HG03139 (cell line): ENCODE measurements at regions not wholly inside any gene's neighbourhood (a gene's known extent, or its start where the extent isn't known, plus 50 kb on each side); places are given as distances from the start of the nearest gene placed in this dataset.
A peak's percentile ranks its signal among the peaks of the same experiment; 100 is the strongest.

Experiments used
- ATAC-seq: cut with Tn5 transposase; IDR thresholded peaks from one replicate; pipeline ENCODE4 v1.9.1; 2021; ENCODE audit not compliant: unreplicated experiment

DNA sequence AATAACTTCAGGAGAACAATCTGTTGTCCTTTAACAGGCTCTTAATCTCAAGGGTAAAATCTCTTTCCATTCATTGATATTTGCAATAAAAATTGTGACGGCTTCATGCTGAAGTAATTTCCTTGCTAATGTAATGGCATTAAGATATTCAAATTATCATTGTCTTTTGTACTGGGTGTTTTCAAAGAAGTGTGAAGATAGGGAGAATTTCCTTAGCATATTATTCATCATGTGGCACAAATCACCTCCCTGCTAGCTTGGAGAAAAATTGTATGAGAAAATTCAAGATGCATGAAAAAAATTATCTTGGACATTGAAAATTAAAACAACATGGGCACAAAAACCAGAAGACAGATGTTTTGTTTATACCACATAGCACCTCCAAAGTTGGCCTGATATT, 63.6 kb upstream of the ARID2 start:
- ATAC-seq: no peak

DNA sequence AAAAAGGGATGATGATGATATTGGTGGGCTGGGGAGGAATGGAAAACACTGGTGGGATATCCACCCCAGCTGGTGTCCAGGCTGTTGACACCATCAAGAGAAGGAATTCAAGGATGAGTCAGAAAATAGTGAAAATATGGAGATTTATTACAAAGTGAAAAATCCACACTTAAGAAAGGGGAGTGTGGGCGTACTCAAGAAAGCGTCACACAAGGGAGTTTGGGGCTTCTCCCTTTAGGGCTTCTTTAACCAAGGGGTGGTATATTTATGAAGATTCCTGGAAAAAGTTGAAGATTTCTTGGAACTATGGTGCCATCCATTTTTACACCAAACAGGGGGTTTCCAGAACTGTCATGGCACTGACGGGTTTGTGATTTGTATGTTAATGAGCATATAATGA, 63.1 kb upstream of the ARID2 start:
- no peak for ATAC-seq

DNA sequence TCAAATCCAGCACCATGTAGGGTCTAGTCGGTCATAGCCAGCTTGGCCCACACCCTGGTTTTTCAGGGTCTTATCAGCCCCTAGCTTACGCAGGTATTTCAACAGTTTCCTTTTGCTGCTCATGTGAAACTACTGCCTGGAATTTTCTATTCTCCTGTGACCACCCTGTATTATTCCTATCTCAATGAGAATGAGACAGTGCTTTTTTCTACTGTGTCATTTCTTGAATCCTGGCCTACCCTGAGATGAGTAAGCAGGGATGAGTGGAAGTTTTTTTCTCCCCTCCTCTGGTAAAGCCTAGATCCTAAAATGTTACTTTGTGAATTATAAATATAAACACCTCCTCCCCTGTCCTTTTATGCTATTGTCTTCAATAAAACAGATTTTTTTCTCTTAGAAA, 62.7 kb upstream of the ARID2 start:
- ATAC-seq: no peak

DNA sequence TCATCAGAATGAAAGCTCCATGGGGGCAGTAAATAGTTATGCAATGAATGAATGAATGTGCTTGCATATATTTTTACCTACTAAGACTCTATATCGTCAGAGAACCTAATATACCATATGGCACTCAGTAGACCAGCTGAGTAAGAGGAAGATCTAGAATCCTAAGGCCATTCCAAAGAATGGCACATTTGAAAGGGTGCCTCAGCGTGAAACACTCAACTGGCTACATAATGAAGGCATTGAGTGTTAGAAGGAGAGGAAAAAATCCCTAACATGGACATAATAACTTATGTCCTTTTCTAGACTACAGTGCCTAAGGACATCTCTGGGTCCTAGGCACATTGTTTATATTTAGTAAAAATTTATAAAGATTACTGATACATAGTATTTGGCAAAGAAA, 61.7 kb upstream of the ARID2 start:
- ATAC-seq: no peak

DNA sequence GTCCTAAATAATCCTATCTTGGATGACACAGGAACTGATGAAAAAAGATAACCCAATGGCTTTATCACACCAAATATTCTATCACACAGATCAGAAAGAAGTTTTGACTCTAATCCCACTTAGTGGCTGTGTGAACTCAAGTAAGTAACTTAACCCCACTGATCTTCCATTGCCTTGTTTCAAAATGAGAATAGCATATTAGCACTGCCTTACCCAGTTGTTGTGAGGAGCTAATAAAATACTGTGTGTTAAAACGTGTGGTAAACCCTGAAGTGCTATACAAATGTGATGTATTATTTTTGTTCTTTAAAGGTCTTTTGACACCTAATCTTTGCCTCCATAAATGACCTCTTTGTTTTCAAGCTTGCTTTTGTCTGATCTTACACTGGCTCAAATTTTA, 60.9 kb upstream of the ARID2 start:
- ATAC-seq: peak; percentile 16

DNA sequence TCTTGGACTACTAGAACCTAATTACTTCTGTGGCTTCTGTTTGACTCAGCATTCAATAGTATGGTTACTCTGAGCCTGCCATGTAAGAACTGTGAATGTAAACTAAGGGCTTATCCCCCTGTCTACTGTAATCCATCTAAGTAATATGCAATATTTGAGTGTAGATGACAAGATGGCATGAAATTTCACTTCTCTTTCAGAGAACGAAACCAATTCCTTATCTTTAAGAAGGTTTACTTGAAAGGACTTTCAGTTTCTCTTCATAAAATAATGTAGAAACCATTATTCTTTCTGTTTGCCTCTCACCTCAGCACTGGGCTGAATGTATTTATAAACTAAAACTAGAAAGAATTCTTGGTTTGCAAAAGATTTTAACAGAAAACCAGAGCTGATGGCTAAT, 60.4 kb upstream of the ARID2 start:
- ATAC-seq: peak; percentile 77

DNA sequence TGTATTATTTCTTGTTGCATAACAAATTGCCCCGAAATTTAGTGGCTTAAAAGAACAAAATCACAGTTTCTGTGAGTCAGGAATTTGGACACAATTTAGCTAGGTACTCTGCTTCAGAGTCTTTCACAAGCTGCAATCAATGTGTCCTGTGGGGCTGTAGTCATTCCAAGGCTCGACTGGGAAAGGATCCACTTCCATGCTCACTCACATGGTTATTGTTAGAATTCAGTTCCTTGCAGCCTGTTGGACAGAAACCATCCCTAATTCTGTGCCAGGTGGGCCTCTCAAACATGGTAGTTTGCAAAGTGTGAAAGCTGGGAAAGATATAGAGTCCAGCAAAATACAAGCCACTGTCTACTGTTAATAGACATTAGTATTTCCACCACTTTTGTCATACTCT, 59.7 kb upstream of the ARID2 start:
- no peak for ATAC-seq

DNA sequence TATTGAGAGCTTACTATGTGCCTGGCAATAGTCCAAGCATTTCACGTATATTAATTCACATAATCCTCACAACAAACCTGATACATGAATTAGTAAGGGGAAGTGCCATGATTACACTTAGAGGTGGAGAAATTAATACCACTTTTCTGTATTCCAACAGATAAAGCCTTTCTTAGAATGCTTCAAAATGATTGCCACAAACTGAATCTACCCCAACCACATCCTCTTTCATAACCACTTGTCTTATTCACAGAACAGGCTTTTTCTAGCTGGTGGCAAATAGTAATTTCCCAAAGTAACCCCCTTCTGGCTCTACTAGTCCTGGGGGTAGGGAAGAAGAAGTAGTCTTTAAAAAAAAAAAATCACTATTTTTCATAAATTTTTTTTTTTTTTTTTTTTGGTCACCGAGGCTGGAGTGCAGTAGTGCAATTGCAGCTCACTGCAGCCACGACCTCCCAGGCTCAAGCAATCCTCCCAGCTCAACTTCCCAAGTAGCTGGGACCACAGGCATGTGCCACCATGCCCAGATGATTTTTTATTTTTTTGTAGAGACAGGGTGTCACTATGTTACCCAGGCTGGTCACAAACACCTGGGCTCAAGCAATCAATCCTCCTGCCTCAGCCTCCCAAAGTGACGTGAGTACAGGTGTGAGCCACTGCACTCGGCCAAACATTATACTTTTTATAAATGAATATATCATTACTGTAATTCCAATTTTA, 59.0 kb upstream of the ARID2 start:
- ATAC-seq: peak; percentile 49

DNA sequence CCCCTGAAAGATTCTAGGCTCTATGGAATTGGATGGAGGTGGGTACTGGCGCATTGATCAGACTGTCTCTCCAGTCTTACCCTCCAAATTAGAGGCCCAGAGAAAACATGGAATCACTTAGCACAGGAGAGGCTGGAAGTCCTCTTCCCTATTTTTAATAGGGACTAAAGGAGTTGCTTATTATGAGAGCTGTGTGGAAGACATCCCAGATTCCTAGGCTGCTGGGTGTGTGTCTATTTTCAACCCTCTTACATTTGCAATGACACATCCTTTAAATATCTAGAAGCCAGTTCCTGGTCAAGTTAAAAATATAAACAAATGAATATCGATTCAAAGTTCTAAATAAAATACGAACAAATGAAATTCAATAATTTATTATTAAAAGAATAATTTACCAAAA, 58.3 kb upstream of the ARID2 start:
- no peak for ATAC-seq

DNA sequence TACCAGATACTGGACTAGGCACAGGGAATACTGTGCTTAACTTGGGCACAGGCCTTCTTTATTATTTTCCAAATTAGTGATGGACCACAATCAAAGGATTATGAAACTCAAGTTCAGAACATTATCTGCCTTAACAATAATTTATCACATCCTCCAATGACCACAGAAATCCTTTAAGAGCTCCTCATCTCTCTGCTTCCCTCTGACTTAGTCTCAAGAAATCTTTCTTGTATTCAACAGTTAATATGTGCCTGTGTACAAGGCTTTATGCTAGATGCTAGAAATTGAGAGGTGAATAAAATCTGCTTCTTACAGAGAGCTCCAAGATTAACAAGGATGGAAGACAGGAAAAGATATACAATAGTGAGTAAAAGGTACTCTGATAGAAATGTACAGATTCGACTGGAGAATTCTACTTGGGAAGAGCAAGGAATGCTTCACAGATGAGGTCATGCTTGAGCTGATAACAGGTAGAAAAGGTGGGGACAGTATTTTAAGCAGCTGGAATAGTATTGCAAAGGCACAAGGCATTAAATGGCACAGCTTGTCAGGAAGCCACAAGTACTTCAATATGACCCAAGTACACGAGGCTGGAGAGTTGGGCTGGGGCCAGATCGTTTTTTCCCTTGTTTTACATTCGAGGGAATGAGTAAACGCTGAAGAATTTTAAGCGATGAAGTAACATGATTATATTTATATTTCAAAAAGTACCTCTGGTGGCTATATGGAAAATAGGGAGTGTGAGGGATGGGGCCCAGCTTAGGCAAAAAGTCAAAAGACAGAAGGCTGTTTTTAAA, 55.1 kb upstream of the ARID2 start:
- no peak for ATAC-seq

DNA sequence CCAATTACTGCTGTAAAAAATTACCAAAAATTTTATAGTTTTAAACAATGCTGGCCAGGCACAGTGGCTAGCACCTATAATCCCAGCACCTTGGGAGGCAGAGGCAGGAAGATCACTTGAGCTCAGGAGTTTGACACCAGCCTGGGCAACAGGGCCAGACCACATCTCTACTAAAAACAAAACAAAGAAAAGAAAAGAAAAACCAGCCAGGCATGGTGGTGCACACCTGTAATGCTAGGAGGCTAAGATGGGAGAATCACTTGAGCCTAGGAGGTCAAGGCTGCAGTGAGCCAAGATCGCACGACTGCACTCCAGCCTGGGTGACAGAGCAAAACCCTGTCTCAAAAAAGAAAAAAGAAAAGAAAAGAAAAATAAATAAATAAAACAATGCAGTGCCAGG, 54.0 kb upstream of the ARID2 start:
- ATAC-seq: no peak
